K562 (cell line): ENCODE measurements at regions not wholly inside any gene's neighbourhood (a gene's known extent, or its start where the extent isn't known, plus 50 kb on each side); places are given as distances from the start of the nearest gene placed in this dataset.

Experiments used
- PHF8 ChIP-seq: fragments of 200-600 bp; sonication (generic); IDR thresholded peaks from 2 replicates; pipeline ENCODE4 v1.6.1; 2012; ENCODE audit warnings: mixed run types, mild to moderate bottlenecking, inconsistent platforms, low read length, moderate library complexity, borderline replicate concordance
- PKNOX1 ChIP-seq: fragments of 450-650 bp; IDR thresholded peaks from 2 replicates; pipeline ENCODE4 v1.6.1; 2016
- ZNF318 ChIP-seq, 2 experiments: fragments of 450-650 bp; IDR thresholded peaks; 2 replicates each; pipeline ENCODE4 v1.6.1; 2016; ENCODE audit warnings: mild to moderate bottlenecking in 2 of 2, borderline replicate concordance in 1 of 2, low read depth in 1 of 2, moderate library complexity in 1 of 2

- no peak for TF ChIP-seq ZNF318 (IDR thresholded peaks at IDR 0.05; ENCODE audit: borderline replicate concordance in 1 of 2, low read depth in 1 of 2)
- TF ChIP-seq PHF8 = no peak
- TF ChIP-seq PKNOX1 = no peak
Observed at GRCh38 chr22:34861787-34862186, 204.2 kb upstream of the ISX start (continued).
